HG02970 (cell line): ENCODE measurements at regions not wholly inside any gene's neighbourhood (a gene's known extent, or its start where the extent isn't known, plus 50 kb on each side); places are given as distances from the start of the nearest gene placed in this dataset.
A peak's percentile ranks its signal among the peaks of the same experiment; 100 is the strongest.
"Not testable (repeated sequence)": the region's sequence is repeated elsewhere in the genome, so short reads cannot be mapped to it uniquely, and the experiment has no call there.

ENCODE experiments used
- ATAC-seq: cut with Tn5 transposase; IDR thresholded peaks from one replicate; pipeline ENCODE4 v1.9.1; 2021; ENCODE audit warnings: mild to moderate bottlenecking, moderate library complexity, moderate number of reproducible peaks; ENCODE audit not compliant: unreplicated experiment, low FRiP score

- no peak for ATAC-seq
Measured at GRCh38 chr3:176879710-176880109, 317.6 kb downstream of the TBL1XR1 start.

DNA sequence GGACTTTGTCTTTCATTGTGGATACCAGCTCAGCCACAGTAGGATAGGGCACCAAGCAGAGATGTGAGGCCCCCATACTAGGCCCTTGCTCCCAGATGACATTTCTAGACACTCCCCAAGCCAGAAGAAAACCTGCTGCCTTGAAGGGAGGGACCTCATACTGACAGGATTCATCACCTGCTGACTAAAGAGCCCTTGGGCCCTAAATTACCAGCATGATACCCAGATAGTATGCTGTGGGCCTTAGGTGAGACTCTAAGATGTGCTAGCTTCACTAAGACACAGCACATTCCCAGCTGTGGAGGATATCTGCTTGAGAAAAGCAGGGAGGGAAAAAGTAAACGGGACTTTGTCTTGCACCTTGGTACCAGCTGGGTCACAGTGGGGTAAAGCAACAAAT lies 324.0 kb downstream of the TBL1XR1 start:
- ATAC-seq: no peak

- peak; percentile 98 for ATAC-seq
Measured at GRCh38 chr3:176872771-176873209, 324.5 kb downstream of the TBL1XR1 start.

- no peak for ATAC-seq
Measured at GRCh38 chr3:176870451-176870850, 326.8 kb downstream of the TBL1XR1 start.

DNA sequence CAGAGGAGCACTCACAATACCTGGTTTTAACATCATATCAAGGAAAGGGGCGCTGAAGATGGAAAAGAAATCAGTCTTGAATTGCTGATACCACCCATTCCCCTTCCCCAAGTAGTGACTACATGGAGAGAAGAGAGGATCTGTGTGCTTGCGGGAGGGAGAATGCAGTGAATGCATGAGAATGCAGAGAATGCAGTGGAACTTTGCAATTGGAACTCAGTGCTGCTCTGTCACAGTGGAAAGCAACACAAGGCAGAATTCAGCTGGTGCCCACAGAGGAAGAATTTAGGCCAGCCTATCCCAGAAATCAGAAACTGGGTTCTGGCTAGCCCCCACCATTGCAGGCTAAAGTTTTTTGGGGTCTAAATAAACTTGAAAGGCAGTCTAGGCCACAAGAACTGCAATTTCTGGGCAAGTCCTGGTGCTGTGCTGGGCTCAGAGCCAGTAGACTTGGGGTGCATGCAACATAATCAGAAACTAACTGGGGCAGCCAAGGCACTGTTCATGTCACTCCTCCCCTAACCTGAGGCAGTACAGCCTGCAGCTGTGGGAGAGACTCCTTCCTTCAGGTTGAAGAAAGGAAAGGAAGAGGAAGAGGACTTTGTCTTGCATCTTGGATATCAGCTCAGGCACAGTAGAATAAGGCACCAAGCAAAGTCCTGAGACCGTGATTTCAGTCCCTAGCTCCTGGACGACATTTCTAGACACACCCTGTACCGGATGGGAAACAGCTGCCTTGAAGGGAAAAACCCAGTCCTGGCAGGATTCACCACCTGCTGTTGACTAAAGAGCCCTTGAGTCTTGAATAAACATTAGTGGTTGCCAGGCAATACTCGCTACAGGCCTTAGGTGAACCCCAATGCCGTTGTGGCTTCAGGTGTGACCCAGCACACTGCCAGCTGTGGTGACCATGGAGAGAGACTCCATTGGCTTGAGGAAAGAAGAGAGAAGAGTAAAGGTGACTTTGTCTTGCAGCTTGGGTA lies 329.3 kb downstream of the TBL1XR1 start:
- ATAC-seq: no peak

DNA sequence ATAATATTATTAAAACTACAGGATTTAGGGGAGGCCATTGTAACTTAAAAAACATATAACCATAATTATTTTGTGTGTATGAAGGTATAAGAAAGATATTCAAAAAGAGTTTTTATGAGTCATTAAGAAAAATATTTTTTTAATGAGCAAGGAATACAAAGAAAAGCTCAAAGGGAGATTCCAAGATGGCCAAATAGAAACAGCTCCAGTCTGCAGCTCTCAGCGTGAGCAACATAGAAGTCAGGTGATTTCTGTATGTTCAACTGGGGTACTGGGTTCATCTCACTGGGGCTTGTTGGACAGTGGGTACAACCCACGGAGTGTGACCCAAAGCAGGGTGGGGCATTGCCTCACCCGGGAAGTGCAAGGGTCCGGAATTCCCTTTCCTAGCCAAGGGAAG lies 336.1 kb downstream of the TBL1XR1 start:
- no peak for ATAC-seq

DNA sequence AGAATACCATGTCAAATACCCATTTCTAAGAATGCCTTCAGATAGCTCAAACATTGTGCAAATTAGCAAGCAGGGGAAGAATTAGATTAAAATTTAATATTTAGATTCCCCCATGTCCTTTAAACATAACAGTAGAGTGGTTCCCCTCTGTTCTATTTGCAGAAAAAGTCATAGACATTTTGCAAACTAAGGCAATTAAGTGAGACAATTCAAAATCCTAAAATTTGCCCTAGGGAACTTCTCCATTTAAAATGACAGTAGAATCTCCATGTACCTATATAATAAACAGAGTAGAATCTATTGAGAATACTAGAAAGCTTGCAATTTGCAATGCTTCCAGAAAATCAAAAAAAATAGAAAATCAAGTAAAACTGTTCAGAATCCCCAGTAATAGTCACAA lies 340.6 kb downstream of the TBL1XR1 start:
- no peak for ATAC-seq

- ATAC-seq: no peak
Measured at GRCh38 chr3:176855901-176856486, 341.3 kb downstream of the TBL1XR1 start.

- no peak for ATAC-seq
Measured at GRCh38 chr3:176855213-176855612, 342.1 kb downstream of the TBL1XR1 start.

DNA sequence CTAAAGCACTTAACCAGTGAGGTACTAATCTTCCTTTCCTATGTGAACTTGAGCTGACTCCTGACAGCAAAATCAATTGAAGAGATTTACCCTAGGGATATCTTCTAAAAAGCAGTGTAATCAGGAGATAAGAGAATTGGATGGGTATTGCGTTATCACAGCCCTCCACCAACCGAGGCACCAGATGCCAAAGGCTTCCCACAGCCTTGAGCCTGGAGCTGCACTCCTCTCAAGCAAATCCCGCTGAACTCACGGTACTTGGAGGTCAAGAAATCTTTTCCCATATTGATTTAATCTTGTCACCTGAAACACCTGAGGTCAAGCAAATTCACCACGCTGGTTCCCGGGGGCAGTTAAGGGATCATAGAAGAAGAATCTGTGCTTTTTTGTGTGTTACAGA lies 346.8 kb downstream of the TBL1XR1 start:
- ATAC-seq: no peak

GRCh38 chr3:176848431-176849214 lies 348.7 kb downstream of the TBL1XR1 start:
- ATAC-seq: no peak

DNA sequence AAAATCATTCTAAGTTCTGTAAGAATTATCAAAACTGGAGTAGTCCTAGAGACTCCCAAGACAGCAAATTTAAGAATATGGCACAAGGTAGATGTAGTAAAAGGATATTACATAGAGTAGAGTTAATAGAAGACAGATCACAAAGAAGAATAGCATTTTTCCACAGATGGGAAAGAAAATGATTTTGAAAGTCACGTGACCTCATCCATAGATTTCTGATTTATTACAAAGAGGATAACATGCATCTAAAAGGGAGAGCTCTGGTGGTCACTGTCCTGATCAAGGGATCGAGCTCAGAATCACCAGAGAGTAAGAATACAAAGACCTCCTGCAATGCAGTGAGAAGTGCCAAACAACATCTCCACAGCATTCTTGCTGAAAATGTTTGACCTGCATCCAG lies 354.4 kb downstream of the TBL1XR1 start:
- ATAC-seq: no peak

DNA sequence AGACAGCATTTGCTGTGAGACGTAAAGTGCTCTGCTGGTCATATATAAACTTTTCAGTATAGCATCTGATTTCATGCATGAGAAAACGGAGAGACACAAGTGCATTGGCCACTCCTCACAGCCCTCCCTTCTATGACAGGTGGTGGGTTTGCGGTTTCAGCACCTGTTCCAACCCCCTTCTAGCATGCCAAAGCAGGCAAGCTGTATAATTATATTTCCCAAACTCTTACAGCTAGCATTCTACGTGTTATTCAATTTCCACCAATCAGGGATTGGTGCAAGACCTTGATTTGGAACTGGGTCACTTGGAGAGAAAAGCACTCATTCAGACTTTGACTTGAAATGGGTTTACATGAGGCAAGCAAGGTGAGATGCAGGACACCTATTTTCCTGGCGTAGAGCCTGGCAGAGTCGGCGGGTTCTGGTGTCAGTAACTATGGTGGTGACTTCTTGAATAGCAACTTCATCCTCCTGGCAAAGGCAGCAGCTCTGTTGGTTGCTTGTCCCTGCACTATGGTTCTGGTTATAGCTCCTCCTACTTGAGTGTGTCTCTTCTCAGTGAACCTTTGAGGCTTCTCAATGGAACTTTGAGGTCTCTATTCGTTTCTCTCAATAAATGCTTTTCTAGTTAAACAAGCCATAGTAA lies 356.5 kb downstream of the TBL1XR1 start:
- no peak for ATAC-seq

- no peak for ATAC-seq
Measured at GRCh38 chr3:176839901-176840300, 357.4 kb downstream of the TBL1XR1 start.

- ATAC-seq: no peak
Measured at GRCh38 chr3:176839466-176839865, 357.8 kb downstream of the TBL1XR1 start.

GRCh38 chr3:176827244-176827643 lies 370.0 kb downstream of the TBL1XR1 start:
- ATAC-seq: not testable (repeated sequence)

- no peak for ATAC-seq
Measured at GRCh38 chr3:176824811-176825210, 372.5 kb downstream of the TBL1XR1 start.

GRCh38 chr3:176820764-176821163 lies 376.5 kb downstream of the TBL1XR1 start:
- no peak for ATAC-seq

- no peak for ATAC-seq
Measured at GRCh38 chr3:176816937-176817336, 380.3 kb downstream of the TBL1XR1 start.

- ATAC-seq: peak; percentile 94
Measured at GRCh38 chr3:176814285-176814684, 383.0 kb downstream of the TBL1XR1 start.
